ENCODE measurements at regions not wholly inside any gene's neighbourhood (a gene's known extent, or its start where the extent isn't known, plus 50 kb on each side); places are given as distances from the start of the nearest gene placed in this dataset.

- Histone ChIP-seq H3K9me3 (ENCODE audit: control insufficient read depth in 1 of 2, low read length in 2 of 2) (peaks cover 0 to 7% of the 10 kb centered on the region in 2 donors), H3K4me1 (ENCODE audit: insufficient read depth, low read length) (no peaks in the 10 kb centered on the region), H3K27me3 (ENCODE audit: insufficient read depth, low read length) (no peaks in the 10 kb centered on the region), H3K36me3 (ENCODE audit: insufficient read depth, low read length) (no peaks in the 10 kb centered on the region), H3K27ac (ENCODE audit: low read depth, low read length) (no peak overlapping the region), H3K4me3 (ENCODE audit: low read length in 2 of 2) (no peak overlapping the region)
- no peak overlapping the region for H3K27ac Mint-ChIP-seq
- DNase-seq: no peak
- CTCF ChIA-PET (ENCODE audit: partially characterized antibody): no interaction called here
- no peak overlapping the region for H3K4me3 Mint-ChIP-seq
- intact Hi-C loops (cut with micrococcal nuclease): no loop called here
- H3K4me1 Mint-ChIP-seq: no peaks in the 10 kb centered on the region
- peaks cover 0 to 24% (median 16%) of the 10 kb centered on the region in 8 donors for H3K9me3 Mint-ChIP-seq
- H3K36me3 Mint-ChIP-seq: no peaks in the 10 kb centered on the region
- POLR2A ChIA-PET (ENCODE audit: partially characterized antibody): no interaction called here
- no peaks in the 10 kb centered on the region for H3K27me3 Mint-ChIP-seq
Measured at GRCh38 chr18:30350263-30350662, 692.3 kb downstream of the DSC3 start.

GRCh38 chr18:30343090-30343489 lies 699.5 kb downstream of the DSC3 start:
- Mint-ChIP-seq H3K4me3 (no peak overlapping the region), H3K27me3 (no peaks in the 10 kb centered on the region), H3K36me3 (no peaks in the 10 kb centered on the region), H3K4me1 (no peaks in the 10 kb centered on the region), H3K9me3 (peaks cover 4 to 15% (median 7%) of the 10 kb centered on the region in 8 donors), H3K27ac (no peak overlapping the region)
- intact Hi-C loops (cut with micrococcal nuclease): no loop called here
- Histone ChIP-seq H3K9me3 (ENCODE audit: control insufficient read depth in 1 of 2, low read length in 2 of 2) (no peaks in the 10 kb centered on the region), H3K36me3 (ENCODE audit: insufficient read depth, low read length) (no peaks in the 10 kb centered on the region), H3K27me3 (ENCODE audit: insufficient read depth, low read length) (no peaks in the 10 kb centered on the region), H3K27ac (ENCODE audit: low read depth, low read length) (no peak overlapping the region), H3K4me1 (ENCODE audit: insufficient read depth, low read length) (no peaks in the 10 kb centered on the region), H3K4me3 (ENCODE audit: low read length in 2 of 2) (no peak overlapping the region)
- ChIA-PET CTCF (ENCODE audit: partially characterized antibody) (no interaction called here), POLR2A (ENCODE audit: partially characterized antibody) (no interaction called here)
- no peak for DNase-seq

- DNase-seq: no peak
- H3K27me3 ChIP-seq (ENCODE audit: insufficient read depth, low read length): no peaks in the 10 kb centered on the region
- ChIA-PET POLR2A (ENCODE audit: partially characterized antibody) (no interaction called here), CTCF (ENCODE audit: partially characterized antibody) (no interaction called here)
- Mint-ChIP-seq H3K4me3 (no peak overlapping the region), H3K4me1 (no peaks in the 10 kb centered on the region), H3K27ac (no peak overlapping the region), H3K27me3 (no peaks in the 10 kb centered on the region), H3K9me3 (peaks cover 3 to 15% (median 5%) of the 10 kb centered on the region in 8 donors), H3K36me3 (no peaks in the 10 kb centered on the region)
- H3K4me3 ChIP-seq (ENCODE audit: low read length in 2 of 2): no peak overlapping the region
- no peak overlapping the region for H3K27ac ChIP-seq (ENCODE audit: low read depth, low read length)
- H3K36me3 ChIP-seq (ENCODE audit: insufficient read depth, low read length): no peaks in the 10 kb centered on the region
- no peaks in the 10 kb centered on the region for H3K9me3 ChIP-seq (ENCODE audit: control insufficient read depth in 1 of 2, low read length in 2 of 2)
- no peaks in the 10 kb centered on the region for H3K4me1 ChIP-seq (ENCODE audit: insufficient read depth, low read length)
- intact Hi-C loops (cut with micrococcal nuclease): no loop called here
Measured at GRCh38 chr18:30342675-30343074, 699.9 kb downstream of the DSC3 start.

- no peaks in the 10 kb centered on the region for H3K9me3 ChIP-seq (ENCODE audit: control insufficient read depth in 1 of 2, low read length in 2 of 2)
- H3K4me3 Mint-ChIP-seq: no peak overlapping the region
- ChIA-PET POLR2A (ENCODE audit: partially characterized antibody) (no interaction called here), CTCF (ENCODE audit: partially characterized antibody) (no interaction called here)
- H3K4me1 ChIP-seq (ENCODE audit: insufficient read depth, low read length): no peaks in the 10 kb centered on the region
- peaks cover 0 to 18% (median 12%) of the 10 kb centered on the region in 8 donors for H3K9me3 Mint-ChIP-seq
- no peak overlapping the region for H3K27ac ChIP-seq (ENCODE audit: low read depth, low read length)
- no peaks in the 10 kb centered on the region for H3K27me3 ChIP-seq (ENCODE audit: insufficient read depth, low read length)
- no peaks in the 10 kb centered on the region for H3K36me3 ChIP-seq (ENCODE audit: insufficient read depth, low read length)
- H3K27ac Mint-ChIP-seq: no peak overlapping the region
- H3K27me3 Mint-ChIP-seq: no peaks in the 10 kb centered on the region
- intact Hi-C loops (cut with micrococcal nuclease): no loop called here
- no peak for DNase-seq
- no peaks in the 10 kb centered on the region for H3K36me3 Mint-ChIP-seq
- H3K4me1 Mint-ChIP-seq: no peaks in the 10 kb centered on the region
- H3K4me3 ChIP-seq (ENCODE audit: low read length in 2 of 2): no peak overlapping the region
Measured at GRCh38 chr18:30334781-30335180, 707.8 kb downstream of the DSC3 start.

GRCh38 chr18:30333310-30333709 lies 709.2 kb downstream of the DSC3 start:
- POLR2A ChIA-PET (ENCODE audit: partially characterized antibody): no interaction called here
- Histone ChIP-seq H3K36me3 (ENCODE audit: insufficient read depth, low read length) (no peaks in the 10 kb centered on the region), H3K9me3 (ENCODE audit: control insufficient read depth in 1 of 2, low read length in 2 of 2) (no peaks in the 10 kb centered on the region), H3K27me3 (ENCODE audit: insufficient read depth, low read length) (no peaks in the 10 kb centered on the region), H3K4me3 (ENCODE audit: low read length in 2 of 2) (no peak overlapping the region), H3K4me1 (ENCODE audit: insufficient read depth, low read length) (no peaks in the 10 kb centered on the region), H3K27ac (ENCODE audit: low read depth, low read length) (no peak overlapping the region)
- Mint-ChIP-seq H3K27me3 (no peaks in the 10 kb centered on the region), H3K4me3 (no peak overlapping the region), H3K9me3 (peaks cover 0 to 23% (median 12%) of the 10 kb centered on the region in 8 donors), H3K4me1 (no peaks in the 10 kb centered on the region), H3K27ac (no peak overlapping the region), H3K36me3 (no peaks in the 10 kb centered on the region)
- intact Hi-C loops (cut with micrococcal nuclease): no loop called here
- no peak for DNase-seq
- CTCF ChIA-PET (ENCODE audit: partially characterized antibody): no interaction called here

GRCh38 chr18:30328839-30329238 lies 713.7 kb downstream of the DSC3 start:
- ChIA-PET CTCF (ENCODE audit: partially characterized antibody) (no interaction called here), POLR2A (ENCODE audit: partially characterized antibody) (no interaction called here)
- Histone ChIP-seq H3K36me3 (ENCODE audit: insufficient read depth, low read length) (no peaks in the 10 kb centered on the region), H3K27ac (ENCODE audit: low read depth, low read length) (no peak overlapping the region), H3K4me1 (ENCODE audit: insufficient read depth, low read length) (no peaks in the 10 kb centered on the region), H3K4me3 (ENCODE audit: low read length in 2 of 2) (no peak overlapping the region), H3K27me3 (ENCODE audit: insufficient read depth, low read length) (no peaks in the 10 kb centered on the region), H3K9me3 (ENCODE audit: control insufficient read depth in 1 of 2, low read length in 2 of 2) (no peaks in the 10 kb centered on the region)
- Mint-ChIP-seq H3K36me3 (no peaks in the 10 kb centered on the region), H3K27ac (no peak overlapping the region), H3K27me3 (no peaks in the 10 kb centered on the region), H3K4me3 (no peak overlapping the region), H3K9me3 (peaks cover 0 to 30% (median 9%) of the 10 kb centered on the region in 8 donors), H3K4me1 (no peaks in the 10 kb centered on the region)
- intact Hi-C loops (cut with micrococcal nuclease): no loop called here
- DNase-seq: no peak

GRCh38 chr18:30302181-30302580 lies 740.4 kb downstream of the DSC3 start:
- CTCF ChIA-PET (ENCODE audit: partially characterized antibody): no interaction called here
- Mint-ChIP-seq H3K4me3 (no peak overlapping the region), H3K27ac (no peak overlapping the region), H3K9me3 (peaks cover 0 to 19% (median 8%) of the 10 kb centered on the region in 8 donors), H3K36me3 (no peaks in the 10 kb centered on the region), H3K27me3 (no peaks in the 10 kb centered on the region), H3K4me1 (no peaks in the 10 kb centered on the region)
- H3K36me3 ChIP-seq (ENCODE audit: insufficient read depth, low read length): no peaks in the 10 kb centered on the region
- POLR2A ChIA-PET (ENCODE audit: partially characterized antibody): no interaction called here
- no peak overlapping the region for H3K27ac ChIP-seq (ENCODE audit: low read depth, low read length)
- intact Hi-C loops (cut with micrococcal nuclease): no loop called here
- no peak overlapping the region for H3K4me3 ChIP-seq (ENCODE audit: low read length in 2 of 2)
- peaks cover 0 to 3% of the 10 kb centered on the region in 2 donors for H3K9me3 ChIP-seq (ENCODE audit: control insufficient read depth in 1 of 2, low read length in 2 of 2)
- no peaks in the 10 kb centered on the region for H3K27me3 ChIP-seq (ENCODE audit: insufficient read depth, low read length)
- no peaks in the 10 kb centered on the region for H3K4me1 ChIP-seq (ENCODE audit: insufficient read depth, low read length)
- DNase-seq: no peak

- Mint-ChIP-seq H3K27ac (no peak overlapping the region), H3K27me3 (no peaks in the 10 kb centered on the region), H3K4me3 (no peak overlapping the region), H3K9me3 (peaks cover 0 to 28% (median 16%) of the 10 kb centered on the region in 8 donors), H3K4me1 (no peaks in the 10 kb centered on the region), H3K36me3 (no peaks in the 10 kb centered on the region)
- H3K27me3 ChIP-seq (ENCODE audit: insufficient read depth, low read length): no peaks in the 10 kb centered on the region
- ChIA-PET POLR2A (ENCODE audit: partially characterized antibody) (no interaction called here), CTCF (ENCODE audit: partially characterized antibody) (no interaction called here)
- no peak for DNase-seq
- H3K4me1 ChIP-seq (ENCODE audit: insufficient read depth, low read length): no peaks in the 10 kb centered on the region
- no peaks in the 10 kb centered on the region for H3K36me3 ChIP-seq (ENCODE audit: insufficient read depth, low read length)
- peaks cover 0 to 3% of the 10 kb centered on the region in 2 donors for H3K9me3 ChIP-seq (ENCODE audit: control insufficient read depth in 1 of 2, low read length in 2 of 2)
- no peak overlapping the region for H3K27ac ChIP-seq (ENCODE audit: low read depth, low read length)
- H3K4me3 ChIP-seq (ENCODE audit: low read length in 2 of 2): no peak overlapping the region
- intact Hi-C loops (cut with micrococcal nuclease): no loop called here
Measured at GRCh38 chr18:30298769-30299168, 743.8 kb downstream of the DSC3 start.

Measured in CD4-positive, alpha-beta memory T cell (primary cell).